IPS DF 6.9 (cell line): ENCODE measurements at regions not wholly inside any gene's neighbourhood (a gene's known extent, or its start where the extent isn't known, plus 50 kb on each side); places are given as distances from the start of the nearest gene placed in this dataset.

Experiments
- DNase-seq: peaks from one replicate; pipeline ENCODE4 v3.0.0-alpha.2; 2013; ENCODE audit warnings: low read depth, low spot score
- H3K27ac ChIP-seq: one replicate; pipeline ENCODE4 v1.5.1; 2013; ENCODE audit warnings: low read length, control low read depth
- H3K27me3 ChIP-seq: 2 replicates; pipeline ENCODE4 v1.6.1; 2013; ENCODE audit warnings: mild to moderate bottlenecking, low read length; ENCODE audit not compliant: control insufficient read depth, insufficient read depth
- H3K36me3 ChIP-seq: 2 replicates; pipeline ENCODE4 v1.6.1; 2013; ENCODE audit warnings: low read length; ENCODE audit not compliant: control insufficient read depth, insufficient read depth
- H3K4me1 ChIP-seq: 2 replicates; pipeline ENCODE4 v1.6.1; 2013; ENCODE audit warnings: low read length; ENCODE audit not compliant: control insufficient read depth, insufficient read depth
- H3K4me3 ChIP-seq: 2 replicates; pipeline ENCODE4 v1.5.1; 2013; ENCODE audit warnings: mild to moderate bottlenecking, low read length
- H3K9me3 ChIP-seq: 2 replicates; pipeline ENCODE4 v1.6.1; 2013; ENCODE audit warnings: low read length, inconsistent platforms; ENCODE audit not compliant: control insufficient read depth, insufficient read depth
- WGBS: extraction: QIAGEN DNeasy Blood & Tissue Kit; methylation state at CpG from one replicate; pipeline ENCODE4 v1.1.7; 2013; ENCODE audit warnings: mixed read lengths, missing lambda C conversion rate; ENCODE audit not compliant: insufficient read length, insufficient coverage; 5-methylcytosine and 5-hydroxymethylcytosine counted together

DNA sequence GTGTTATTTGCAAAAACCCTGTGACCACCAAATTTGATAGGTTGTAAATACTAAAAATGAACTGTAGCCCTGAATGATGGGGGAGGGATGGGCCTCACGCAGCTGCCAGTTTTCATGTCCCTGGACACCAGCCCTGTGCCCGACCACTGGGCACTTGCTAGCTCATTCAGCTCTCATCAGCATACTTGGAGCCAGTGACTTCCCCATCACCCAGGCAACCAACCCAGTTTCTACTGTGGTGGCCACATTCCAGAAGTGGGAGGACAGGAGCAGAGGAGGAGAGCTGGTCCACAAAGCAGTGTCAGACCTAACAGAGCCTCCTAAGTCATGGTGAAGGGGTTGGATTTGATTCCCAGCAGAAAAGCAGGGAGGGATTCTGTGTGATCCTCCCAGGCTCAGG, 128.2 kb downstream of the CPEB2 start:
- H3K27me3 ChIP-seq = no peaks in the 10 kb centered on the region
- H3K4me3 ChIP-seq = no peak overlapping the region
- DNase-seq = no peak
- H3K27ac ChIP-seq = no peak overlapping the region
- no peaks in the 10 kb centered on the region for H3K9me3 ChIP-seq
- WGBS = no CpG with 5 or more reads among the region's 2 CpGs
- H3K4me1 ChIP-seq = no peaks in the 10 kb centered on the region
- no peaks in the 10 kb centered on the region for H3K36me3 ChIP-seq

DNA sequence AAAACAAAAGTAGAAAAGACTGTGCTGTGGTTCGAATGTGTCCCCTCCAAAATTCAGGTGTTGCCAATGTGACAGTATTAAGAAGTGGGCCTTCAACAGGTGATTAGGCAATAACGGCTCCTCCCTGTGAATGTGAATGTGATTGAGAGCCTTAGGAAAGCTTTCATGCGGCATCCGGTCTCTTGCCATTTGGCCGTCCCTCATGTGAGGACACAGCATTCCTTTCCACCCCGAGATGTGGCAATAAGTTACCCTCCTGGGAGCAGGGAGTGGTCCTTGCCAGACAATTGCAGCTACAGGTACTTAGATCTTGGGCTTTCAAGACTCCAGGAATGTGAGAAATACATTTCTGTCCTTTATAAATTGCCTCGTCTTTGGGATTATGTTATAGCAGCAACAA, 129.3 kb downstream of the CPEB2 start:
- no peak for DNase-seq
- H3K4me1 ChIP-seq = no peaks in the 10 kb centered on the region
- H3K27ac ChIP-seq = no peak overlapping the region
- H3K9me3 ChIP-seq = no peaks in the 10 kb centered on the region
- H3K4me3 ChIP-seq = no peak overlapping the region
- no peaks in the 10 kb centered on the region for H3K36me3 ChIP-seq
- no peaks in the 10 kb centered on the region for H3K27me3 ChIP-seq
- WGBS = no CpG with 5 or more reads among the region's 7 CpGs

DNA sequence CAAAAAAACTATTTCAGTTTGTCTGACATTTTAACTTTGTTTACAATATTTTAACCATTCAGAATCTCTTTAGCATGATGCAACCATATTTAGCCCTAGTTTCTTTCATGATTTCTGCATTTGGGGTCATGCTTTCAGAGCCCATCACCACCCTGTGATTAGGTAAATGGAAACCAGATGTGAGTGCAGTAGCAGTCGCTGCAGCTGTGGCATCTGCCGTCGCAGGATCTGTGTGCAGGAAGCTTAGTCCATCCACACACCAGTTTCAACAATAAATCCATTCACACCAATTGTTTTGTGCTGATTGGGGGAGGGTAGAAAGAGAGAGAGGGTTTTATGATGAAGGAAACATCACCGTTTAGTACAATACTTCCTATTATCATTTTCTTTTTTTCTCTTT, 130.5 kb downstream of the CPEB2 start:
- no peaks in the 10 kb centered on the region for H3K9me3 ChIP-seq
- no peaks in the 10 kb centered on the region for H3K4me1 ChIP-seq
- no peaks in the 10 kb centered on the region for H3K27me3 ChIP-seq
- DNase-seq = no peak
- no peak overlapping the region for H3K4me3 ChIP-seq
- WGBS = no CpG with 5 or more reads among the region's 4 CpGs
- H3K27ac ChIP-seq = no peak overlapping the region
- no peaks in the 10 kb centered on the region for H3K36me3 ChIP-seq

DNA sequence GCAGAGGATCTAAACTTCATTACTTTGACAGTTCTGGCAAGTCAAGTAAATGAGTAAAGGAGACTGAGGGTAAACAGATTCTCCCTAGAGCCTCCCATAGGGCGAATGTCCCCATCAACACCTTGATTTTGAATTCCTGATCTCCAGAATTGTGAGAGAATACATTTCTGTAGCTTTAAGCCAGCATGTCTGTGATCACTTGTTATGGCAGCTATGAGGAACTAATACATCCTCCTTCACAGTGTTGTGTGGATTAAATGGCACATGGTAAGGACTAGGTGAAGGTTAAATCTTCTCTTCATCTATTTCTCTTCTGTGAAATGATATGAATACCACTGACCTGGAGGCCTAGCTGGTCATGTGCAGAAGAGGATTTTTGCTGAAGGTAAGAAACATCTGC, 137.3 kb downstream of the CPEB2 start:
- no peaks in the 10 kb centered on the region for H3K27me3 ChIP-seq
- no CpG with 5 or more reads among the region's 1 CpG for WGBS
- H3K9me3 ChIP-seq = no peaks in the 10 kb centered on the region; the same call in 1 of the 2 replicates
- no peak for DNase-seq
- no peak overlapping the region for H3K27ac ChIP-seq
- H3K36me3 ChIP-seq = no peaks in the 10 kb centered on the region
- no peak overlapping the region for H3K4me3 ChIP-seq
- H3K4me1 ChIP-seq = no peaks in the 10 kb centered on the region

DNA sequence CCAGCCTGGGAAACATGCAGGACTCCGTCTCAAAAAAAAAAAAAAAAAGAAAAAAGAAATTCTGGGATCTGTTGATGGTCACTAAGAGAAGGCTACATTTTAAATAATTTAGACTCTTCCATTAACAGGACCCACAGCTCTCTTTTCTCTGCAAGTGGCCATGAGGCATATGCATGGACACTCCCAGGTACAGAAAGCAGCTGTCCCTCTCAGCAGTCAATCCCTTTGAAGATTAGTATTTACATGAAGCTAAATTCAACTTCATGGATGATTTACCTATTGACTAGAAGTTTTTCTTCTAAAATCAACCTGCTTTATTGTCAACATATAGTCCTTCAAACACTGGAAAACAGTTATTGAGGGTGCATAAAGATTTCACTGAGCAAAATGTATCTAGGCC, 139.9 kb downstream of the CPEB2 start:
- no peaks in the 10 kb centered on the region for H3K36me3 ChIP-seq
- H3K4me3 ChIP-seq = no peak overlapping the region
- no peak for DNase-seq
- no peaks in the 10 kb centered on the region; the same call in 1 of the 2 replicates for H3K9me3 ChIP-seq
- H3K27ac ChIP-seq = no peak overlapping the region
- WGBS = no CpG with 5 or more reads among the region's 1 CpG
- H3K27me3 ChIP-seq = no peaks in the 10 kb centered on the region
- no peaks in the 10 kb centered on the region for H3K4me1 ChIP-seq

DNA sequence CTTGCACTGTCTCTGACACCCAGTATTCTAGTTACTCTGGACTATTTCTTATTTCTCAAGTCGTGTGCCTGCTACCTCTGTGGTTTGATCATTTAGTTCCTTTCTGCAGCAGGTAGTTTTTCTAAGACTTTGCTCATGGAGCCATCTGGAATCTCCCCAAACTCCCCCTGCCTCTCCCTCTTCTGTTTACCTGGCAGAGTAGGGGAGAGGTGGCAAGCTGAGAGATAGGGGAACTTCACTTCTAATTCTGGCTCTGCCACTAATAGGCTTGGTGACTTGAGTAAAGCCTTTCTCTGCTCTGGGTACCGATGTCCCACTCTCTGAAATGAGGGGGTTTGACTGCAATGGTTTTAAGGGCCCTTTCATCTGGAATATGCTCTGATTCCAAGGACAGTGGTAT, 141.3 kb downstream of the CPEB2 start:
- no peaks in the 10 kb centered on the region for H3K36me3 ChIP-seq
- WGBS = no CpG with 5 or more reads among the region's 2 CpGs
- H3K27ac ChIP-seq = no peak overlapping the region
- no peaks in the 10 kb centered on the region for H3K27me3 ChIP-seq
- no peak overlapping the region for H3K4me3 ChIP-seq
- H3K9me3 ChIP-seq = no peaks in the 10 kb centered on the region; the same call in 1 of the 2 replicates
- DNase-seq = no peak
- H3K4me1 ChIP-seq = no peaks in the 10 kb centered on the region

DNA sequence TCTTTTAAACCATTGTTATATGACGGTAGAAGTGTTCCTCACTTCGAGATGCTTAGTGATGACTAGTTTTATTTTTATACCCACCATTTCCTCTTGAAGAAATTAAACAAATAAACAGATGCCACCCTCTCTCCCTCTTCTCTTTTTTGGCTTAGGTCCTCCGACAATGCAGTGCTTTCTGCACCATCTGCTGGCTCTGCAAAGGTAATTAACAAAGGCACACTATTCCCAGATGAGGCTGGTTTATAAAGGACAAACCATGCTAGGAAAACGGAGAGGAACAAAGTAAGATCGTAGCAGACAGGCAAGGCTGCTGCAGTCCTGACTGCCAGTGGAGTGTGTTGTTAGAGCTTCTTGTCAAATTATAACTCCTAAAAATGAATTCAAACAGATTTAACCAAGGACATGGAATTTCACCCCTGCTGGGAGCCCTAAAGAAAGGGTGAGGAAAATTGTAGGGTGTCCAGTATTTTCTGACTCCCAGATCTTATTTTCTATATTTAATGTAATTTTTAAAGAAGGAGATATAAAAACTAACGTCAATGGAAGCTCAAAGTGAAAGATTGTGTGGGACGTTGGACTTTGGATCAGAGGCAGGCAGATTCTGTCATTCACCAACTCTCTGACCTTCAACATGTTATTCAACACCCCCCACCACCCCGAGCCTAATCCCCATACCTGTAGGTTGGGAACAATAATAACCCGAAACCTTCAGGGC, 142.1 kb downstream of the CPEB2 start:
- H3K4me3 ChIP-seq = no peak overlapping the region
- peaks cover 2% of the 10 kb centered on the region; the same call in 1 of the 2 replicates for H3K4me1 ChIP-seq
- H3K9me3 ChIP-seq = no peaks in the 10 kb centered on the region; the same call in 1 of the 2 replicates
- H3K36me3 ChIP-seq = no peaks in the 10 kb centered on the region
- H3K27me3 ChIP-seq = no peaks in the 10 kb centered on the region
- 100% methylated on average over 1 of the region's 9 CpGs for WGBS
- DNase-seq = no peak
- no peak overlapping the region for H3K27ac ChIP-seq

DNA sequence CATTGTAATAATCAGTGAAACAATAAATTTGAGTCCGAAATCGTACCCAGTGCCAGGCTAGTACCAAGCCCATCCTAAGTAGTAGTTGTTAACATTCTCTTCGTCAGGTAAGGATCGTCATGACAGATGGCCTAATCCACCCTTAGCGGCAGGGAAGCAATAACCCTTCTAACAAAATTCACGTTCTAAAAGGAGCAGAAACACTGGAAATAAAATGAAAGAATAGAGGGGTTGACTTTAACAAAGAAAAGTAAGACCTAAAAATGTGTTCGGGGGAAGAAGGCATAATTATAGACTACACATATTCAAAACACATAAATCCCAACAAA, 142.7 kb downstream of the CPEB2 start:
- H3K4me3 ChIP-seq = no peak overlapping the region
- WGBS = no CpG with 5 or more reads among the region's 7 CpGs
- peaks cover 2% of the 10 kb centered on the region; the same call in 1 of the 2 replicates for H3K4me1 ChIP-seq
- no peak overlapping the region for H3K27ac ChIP-seq
- DNase-seq = no peak
- H3K36me3 ChIP-seq = no peaks in the 10 kb centered on the region
- no peaks in the 10 kb centered on the region for H3K27me3 ChIP-seq
- no peaks in the 10 kb centered on the region; the same call in 1 of the 2 replicates for H3K9me3 ChIP-seq

DNA sequence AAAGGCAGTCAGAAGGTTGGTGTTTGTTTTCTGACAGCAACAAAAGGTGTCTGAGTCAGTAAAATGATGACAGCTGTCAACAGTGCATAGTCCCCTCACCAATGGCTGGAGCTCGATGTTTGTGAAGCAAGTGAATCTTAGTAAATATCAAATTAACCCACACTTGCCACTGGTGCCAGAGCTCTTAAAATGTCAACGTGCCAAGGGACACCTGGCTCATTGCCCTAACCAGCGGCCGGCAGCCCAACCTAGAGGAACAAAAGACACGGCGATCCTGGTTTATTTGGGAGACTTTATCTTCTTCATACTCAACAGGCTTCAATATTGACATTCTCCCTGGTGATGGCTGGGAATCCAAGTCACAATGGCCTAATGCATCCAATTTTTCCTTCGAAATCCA, 143.4 kb downstream of the CPEB2 start:
- DNase-seq = no peak
- no peaks in the 10 kb centered on the region for H3K36me3 ChIP-seq
- no CpG with 5 or more reads among the region's 7 CpGs for WGBS
- H3K27ac ChIP-seq = no peak overlapping the region
- H3K4me3 ChIP-seq = no peak overlapping the region
- H3K9me3 ChIP-seq = no peaks in the 10 kb centered on the region; the same call in 1 of the 2 replicates
- H3K27me3 ChIP-seq = no peaks in the 10 kb centered on the region
- H3K4me1 ChIP-seq = peaks cover 2% of the 10 kb centered on the region; the same call in 1 of the 2 replicates

DNA sequence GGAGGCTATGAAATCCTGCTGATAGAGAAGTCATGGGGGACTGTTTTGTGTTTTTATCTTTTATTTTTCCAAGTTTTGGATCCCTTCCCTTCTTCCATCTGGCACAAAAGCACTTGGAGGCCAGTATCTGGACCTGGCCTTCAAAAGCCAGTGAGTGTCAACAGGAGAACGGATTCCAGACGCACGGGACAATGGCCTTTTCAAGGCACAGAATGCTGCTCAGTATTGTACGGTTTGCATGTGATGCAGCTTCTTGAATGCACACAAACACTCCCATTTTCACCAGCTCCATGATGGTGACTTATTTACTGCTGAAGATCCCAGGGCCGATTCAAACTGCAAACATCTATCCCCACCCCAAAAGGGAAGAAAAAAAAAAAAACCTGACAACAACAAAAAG, 145.4 kb downstream of the CPEB2 start:
- H3K4me3 ChIP-seq = no peak overlapping the region
- DNase-seq = no peak
- peaks cover 2% of the 10 kb centered on the region; the same call in 1 of the 2 replicates for H3K4me1 ChIP-seq
- H3K27me3 ChIP-seq = no peaks in the 10 kb centered on the region
- H3K27ac ChIP-seq = no peak overlapping the region
- no peaks in the 10 kb centered on the region for H3K9me3 ChIP-seq
- WGBS = no CpG with 5 or more reads among the region's 5 CpGs
- no peaks in the 10 kb centered on the region for H3K36me3 ChIP-seq

DNA sequence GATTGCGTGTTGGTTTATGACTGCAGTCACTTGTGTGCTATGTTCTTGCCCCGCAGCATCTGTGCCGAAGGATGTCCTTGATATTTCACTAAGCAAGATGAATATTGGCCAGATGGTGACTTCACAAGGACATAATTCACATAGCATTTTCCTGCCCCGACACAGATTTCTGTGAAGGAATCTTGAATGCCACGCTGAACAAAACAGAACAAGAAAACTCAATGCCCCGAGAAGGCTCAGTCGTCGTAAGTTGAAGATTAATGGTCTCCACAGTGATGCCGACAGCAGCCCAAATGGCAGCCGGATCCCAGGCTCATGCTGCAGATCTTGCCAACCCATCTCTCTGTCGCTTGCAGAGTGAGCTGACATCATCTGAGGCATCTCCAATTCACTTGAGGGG, 145.9 kb downstream of the CPEB2 start:
- DNase-seq = no peak
- no peak overlapping the region for H3K27ac ChIP-seq
- H3K9me3 ChIP-seq = no peaks in the 10 kb centered on the region
- no peaks in the 10 kb centered on the region for H3K27me3 ChIP-seq
- H3K36me3 ChIP-seq = no peaks in the 10 kb centered on the region
- WGBS = no CpG with 5 or more reads among the region's 11 CpGs
- H3K4me1 ChIP-seq = peaks cover 2% of the 10 kb centered on the region; the same call in 1 of the 2 replicates
- H3K4me3 ChIP-seq = no peak overlapping the region
